Epithelial cell of proximal tubule (primary cell): ENCODE measurements at regions not wholly inside any gene's neighbourhood (a gene's known extent, or its start where the extent isn't known, plus 50 kb on each side); places are given as distances from the start of the nearest gene placed in this dataset.
"Not testable (repeated sequence)": the region's sequence is repeated elsewhere in the genome, so short reads cannot be mapped to it uniquely, and the experiment has no call there.

ENCODE experiments used
- DNase-seq: peaks from one replicate; pipeline ENCODE4 v3.0.0-alpha.2; 2011; ENCODE audit warnings: low read depth
- H3K4me3 ChIP-seq: 2 replicates; pipeline ENCODE4 v1.5.1; 2011; ENCODE audit warnings: low read depth, mild to moderate bottlenecking, low read length
- TF ChIP-seq, protein P1 (sequence below): conservative IDR thresholded peaks from 2 replicates; pipeline ENCODE4 v1.5.1; 2012; ENCODE audit warnings: low read depth, mild to moderate bottlenecking, low read length

- TF ChIP-seq, protein P1, sequence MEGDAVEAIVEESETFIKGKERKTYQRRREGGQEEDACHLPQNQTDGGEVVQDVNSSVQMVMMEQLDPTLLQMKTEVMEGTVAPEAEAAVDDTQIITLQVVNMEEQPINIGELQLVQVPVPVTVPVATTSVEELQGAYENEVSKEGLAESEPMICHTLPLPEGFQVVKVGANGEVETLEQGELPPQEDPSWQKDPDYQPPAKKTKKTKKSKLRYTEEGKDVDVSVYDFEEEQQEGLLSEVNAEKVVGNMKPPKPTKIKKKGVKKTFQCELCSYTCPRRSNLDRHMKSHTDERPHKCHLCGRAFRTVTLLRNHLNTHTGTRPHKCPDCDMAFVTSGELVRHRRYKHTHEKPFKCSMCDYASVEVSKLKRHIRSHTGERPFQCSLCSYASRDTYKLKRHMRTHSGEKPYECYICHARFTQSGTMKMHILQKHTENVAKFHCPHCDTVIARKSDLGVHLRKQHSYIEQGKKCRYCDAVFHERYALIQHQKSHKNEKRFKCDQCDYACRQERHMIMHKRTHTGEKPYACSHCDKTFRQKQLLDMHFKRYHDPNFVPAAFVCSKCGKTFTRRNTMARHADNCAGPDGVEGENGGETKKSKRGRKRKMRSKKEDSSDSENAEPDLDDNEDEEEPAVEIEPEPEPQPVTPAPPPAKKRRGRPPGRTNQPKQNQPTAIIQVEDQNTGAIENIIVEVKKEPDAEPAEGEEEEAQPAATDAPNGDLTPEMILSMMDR: no peak
- no peak for DNase-seq
- H3K4me3 ChIP-seq: no peak overlapping the region
These were observed 617.0 kb downstream of the UQCRFS1 start for GRCh38 chr19:28595722-28596480.

- no peak overlapping the region for H3K4me3 ChIP-seq
- TF ChIP-seq, protein P1: no peak
These were observed 618.2 kb downstream of the UQCRFS1 start for GRCh38 chr19:28594737-28595136.

DNA sequence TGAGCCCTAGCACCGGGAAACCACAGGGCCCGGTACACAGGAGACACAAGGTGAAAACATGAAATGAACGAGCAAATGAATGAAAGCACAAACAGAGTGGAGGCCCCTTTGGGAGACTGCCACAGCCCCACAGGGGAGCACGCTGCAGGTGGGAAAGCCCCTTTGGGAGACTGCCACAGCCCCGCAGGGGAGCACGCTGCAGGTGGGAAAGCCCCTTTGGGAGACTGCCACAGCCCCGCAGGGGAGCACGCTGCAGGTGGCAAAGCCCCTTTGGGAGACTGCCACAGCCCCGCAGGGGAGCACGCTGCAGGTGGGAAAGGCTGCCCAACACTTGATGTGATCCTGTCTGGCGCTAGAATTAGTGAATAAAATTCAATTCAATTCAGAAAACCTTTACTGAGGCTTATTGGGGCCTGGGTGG lies 623.0 kb downstream of the UQCRFS1 start:
- not testable (repeated sequence) for H3K4me3 ChIP-seq, DNase-seq

More at GRCh38 chr19:28594737-28595136, 618.2 kb downstream of the UQCRFS1 start:
- no peak for DNase-seq

GRCh38 chr19:28586474-28586873 lies 626.5 kb downstream of the UQCRFS1 start:
- DNase-seq: no peak
- H3K4me3 ChIP-seq: no peak overlapping the region
- TF ChIP-seq, protein P1: no peak

DNA sequence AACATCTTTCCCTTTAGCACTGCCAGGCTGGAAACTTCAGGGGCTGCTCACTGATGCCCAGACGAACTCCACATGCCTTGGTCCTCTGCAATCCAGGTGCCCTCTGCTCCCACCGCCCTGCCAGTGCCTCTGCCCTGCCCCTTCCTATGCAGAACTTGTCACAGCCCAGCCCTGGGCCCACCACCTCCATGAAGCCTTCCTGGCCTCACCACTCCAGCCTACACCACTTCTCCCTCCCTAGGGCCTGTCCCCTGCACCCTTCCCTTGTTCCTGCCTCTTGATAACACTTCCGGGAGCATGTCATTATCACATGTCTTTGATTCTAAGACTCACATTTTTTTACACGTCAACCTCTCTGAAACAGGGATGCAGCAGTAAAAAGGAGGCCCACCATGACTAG lies 627.2 kb downstream of the UQCRFS1 start:
- TF ChIP-seq, protein P1: no peak
- no peak for DNase-seq
- no peak overlapping the region for H3K4me3 ChIP-seq

DNA sequence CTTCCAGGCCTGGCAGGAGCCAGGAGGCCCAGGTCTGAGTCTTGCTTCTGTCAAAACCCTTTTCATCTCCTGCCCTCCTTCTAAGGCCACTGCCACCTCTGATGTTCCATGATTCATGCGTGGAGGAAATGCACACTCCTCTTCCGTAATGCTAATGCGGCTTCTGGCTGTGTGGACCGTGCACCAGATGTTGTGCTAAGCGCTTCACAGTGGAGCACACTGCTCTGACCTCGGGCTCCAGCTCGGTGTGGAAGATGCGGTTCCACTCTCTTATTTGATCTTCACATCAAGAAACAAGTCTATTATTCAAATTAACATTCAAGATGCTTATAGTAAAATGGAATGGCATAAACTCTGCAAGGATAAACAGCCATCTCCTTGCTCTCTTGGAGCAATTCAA lies 629.2 kb downstream of the UQCRFS1 start:
- DNase-seq: no peak
- no peak overlapping the region for H3K4me3 ChIP-seq
- TF ChIP-seq, protein P1: no peak

GRCh38 chr19:28583242-28583641 lies 629.7 kb downstream of the UQCRFS1 start:
- no peak overlapping the region for H3K4me3 ChIP-seq
- TF ChIP-seq, protein P1: no peak

More at GRCh38 chr19:28583242-28583641, 629.7 kb downstream of the UQCRFS1 start:
- no peak for DNase-seq
